ENCODE measurements at regions not wholly inside any gene's neighbourhood (a gene's known extent, or its start where the extent isn't known, plus 50 kb on each side); places are given as distances from the start of the nearest gene placed in this dataset.
"Not testable (repeated sequence)": the region's sequence is repeated elsewhere in the genome, so short reads cannot be mapped to it uniquely, and the experiment has no call there.

GRCh38 chr6:85041376-85041775 lies 277.0 kb upstream of the TBX18 start:
- no peak for DNase-seq (ENCODE audit: extremely low read depth in 1 of 2, low read depth in 1 of 2)

- no peak for DNase-seq (ENCODE audit: extremely low read depth in 1 of 2, low read depth in 1 of 2)
These were observed 272.8 kb upstream of the TBX18 start for GRCh38 chr6:85037221-85037620.

- no peak for DNase-seq (ENCODE audit: extremely low read depth in 1 of 2, low read depth in 1 of 2)
These were observed 271.4 kb upstream of the TBX18 start for GRCh38 chr6:85035766-85036165.

GRCh38 chr6:85033547-85033946 lies 269.1 kb upstream of the TBX18 start:
- DNase-seq (ENCODE audit: extremely low read depth in 1 of 2, low read depth in 1 of 2) = no peak

- no peak for DNase-seq (ENCODE audit: extremely low read depth in 1 of 2, low read depth in 1 of 2)
These were observed 261.6 kb upstream of the TBX18 start for GRCh38 chr6:85026021-85026420.

GRCh38 chr6:85023721-85024120 lies 259.3 kb upstream of the TBX18 start:
- no peak for DNase-seq (ENCODE audit: extremely low read depth in 1 of 2, low read depth in 1 of 2)

GRCh38 chr6:85017352-85017751 lies 253.0 kb upstream of the TBX18 start:
- DNase-seq (ENCODE audit: extremely low read depth in 1 of 2, low read depth in 1 of 2) = no peak

GRCh38 chr6:85016726-85017125 lies 252.3 kb upstream of the TBX18 start:
- no peak for DNase-seq (ENCODE audit: extremely low read depth in 1 of 2, low read depth in 1 of 2)

GRCh38 chr6:85015396-85015990 lies 251.1 kb upstream of the TBX18 start:
- no peak for DNase-seq (ENCODE audit: extremely low read depth in 1 of 2, low read depth in 1 of 2)

- DNase-seq (ENCODE audit: extremely low read depth in 1 of 2, low read depth in 1 of 2) = no peak
These were observed 246.5 kb upstream of the TBX18 start for GRCh38 chr6:85010865-85011264.

- no peak for DNase-seq (ENCODE audit: extremely low read depth in 1 of 2, low read depth in 1 of 2)
These were observed 244.1 kb upstream of the TBX18 start for GRCh38 chr6:85008296-85009009.

- DNase-seq (ENCODE audit: extremely low read depth in 1 of 2, low read depth in 1 of 2) = no peak
These were observed 242.0 kb upstream of the TBX18 start for GRCh38 chr6:85006362-85006761.

GRCh38 chr6:85005494-85005893 lies 241.1 kb upstream of the TBX18 start:
- no peak for DNase-seq (ENCODE audit: extremely low read depth in 1 of 2, low read depth in 1 of 2)

GRCh38 chr6:85004361-85004995 lies 240.1 kb upstream of the TBX18 start:
- DNase-seq (ENCODE audit: extremely low read depth in 1 of 2, low read depth in 1 of 2) = no peak

GRCh38 chr6:85002847-85003246 lies 238.4 kb upstream of the TBX18 start:
- DNase-seq (ENCODE audit: extremely low read depth in 1 of 2, low read depth in 1 of 2) = no peak

GRCh38 chr6:85000001-85000400 lies 235.6 kb upstream of the TBX18 start:
- no peak for DNase-seq (ENCODE audit: extremely low read depth in 1 of 2, low read depth in 1 of 2)

- DNase-seq (ENCODE audit: extremely low read depth in 1 of 2, low read depth in 1 of 2) = no peak
These were observed 233.8 kb upstream of the TBX18 start for GRCh38 chr6:84998223-84998622.

GRCh38 chr6:84988766-84989165 lies 224.4 kb upstream of the TBX18 start:
- DNase-seq (ENCODE audit: extremely low read depth in 1 of 2, low read depth in 1 of 2) = not testable (repeated sequence)

- not testable (repeated sequence) for DNase-seq (ENCODE audit: extremely low read depth in 1 of 2, low read depth in 1 of 2)
These were observed 221.1 kb upstream of the TBX18 start for GRCh38 chr6:84985490-84985889.

GRCh38 chr6:84979541-84979940 lies 215.1 kb upstream of the TBX18 start:
- no peak for DNase-seq (ENCODE audit: extremely low read depth in 1 of 2, low read depth in 1 of 2)

- no peak for DNase-seq (ENCODE audit: extremely low read depth in 1 of 2, low read depth in 1 of 2)
These were observed 212.9 kb upstream of the TBX18 start for GRCh38 chr6:84977363-84977705.
